ENCODE measurements at regions not wholly inside any gene's neighbourhood (a gene's known extent, or its start where the extent isn't known, plus 50 kb on each side); places are given as distances from the start of the nearest gene placed in this dataset.

DNA sequence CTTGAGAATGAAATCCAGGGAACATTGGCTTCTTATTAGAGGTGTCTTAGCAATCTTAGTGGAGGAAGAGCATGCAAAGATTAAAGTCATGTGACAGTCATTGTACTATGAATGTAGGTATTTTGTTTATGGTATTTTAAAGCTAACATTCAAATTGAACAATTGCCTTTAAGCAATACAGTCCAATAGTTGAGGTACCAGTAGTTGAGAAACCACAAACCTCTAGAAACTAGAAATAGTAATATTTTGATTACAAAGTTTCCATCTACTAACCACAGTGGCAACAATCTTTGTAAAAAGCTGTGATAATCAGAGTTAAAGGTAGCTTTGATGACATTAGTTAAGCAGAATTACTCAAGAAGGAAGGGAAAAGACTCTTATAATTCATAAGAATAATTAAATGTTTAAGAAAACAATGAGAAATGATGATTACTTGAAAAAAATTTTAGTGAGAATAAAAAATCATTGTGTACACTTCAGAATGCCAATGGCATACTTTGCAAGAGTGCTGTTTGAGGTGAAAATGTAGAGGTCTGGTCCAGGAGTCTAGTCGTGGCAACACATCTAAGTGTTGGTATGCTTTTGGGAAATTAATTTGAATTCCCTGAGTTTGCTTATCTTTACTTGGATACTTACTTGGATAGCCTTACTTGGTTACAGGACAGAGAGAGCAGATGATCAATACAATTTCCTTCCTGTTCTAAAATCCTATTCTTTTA, 104.9 kb upstream of the PTGFR start:
- DNase-seq (ENCODE audit: low read depth, low spot score), result no peak
- Histone ChIP-seq H3K4me3 (ENCODE audit: insufficient read length, low read depth) (no peak overlapping the region), H3K9ac (ENCODE audit: insufficient read length, low read depth) (no peak overlapping the region), H3K4me1 (ENCODE audit: insufficient read depth, insufficient read length) (no peaks in the 10 kb centered on the region), H3K27me3 (ENCODE audit: insufficient read depth, insufficient read length) (no peaks in the 10 kb centered on the region), H3K9me3 (ENCODE audit: insufficient read depth, low read length) (no peaks in the 10 kb centered on the region), H3K36me3 (ENCODE audit: insufficient read depth, insufficient read length, low read length) (no peaks in the 10 kb centered on the region)
- TF ChIP-seq YY1 (IDR thresholded peaks at IDR 0.05; ENCODE audit: insufficient read depth, insufficient read length), result no peak
- TF ChIP-seq ZNF274 (IDR thresholded peaks at IDR 0.05; ENCODE audit: low read depth, low read length), result no peak
- TF ChIP-seq SUZ12 (IDR thresholded peaks at IDR 0.05; ENCODE audit: extremely low read depth, insufficient read depth, insufficient read length), result no peak

- no peak for TF ChIP-seq SUZ12 (IDR thresholded peaks at IDR 0.05; ENCODE audit: extremely low read depth, insufficient read depth, insufficient read length)
- TF ChIP-seq YY1 (IDR thresholded peaks at IDR 0.05; ENCODE audit: insufficient read depth, insufficient read length), result no peak
- TF ChIP-seq ZNF274 (IDR thresholded peaks at IDR 0.05; ENCODE audit: low read depth, low read length), result no peak
- H3K4me1 ChIP-seq (ENCODE audit: insufficient read depth, insufficient read length), result no peaks in the 10 kb centered on the region
- no peaks in the 10 kb centered on the region for H3K36me3 ChIP-seq (ENCODE audit: insufficient read depth, insufficient read length, low read length)
Observed at GRCh38 chr1:78387201-78387600, 103.6 kb upstream of the PTGFR start.

DNA sequence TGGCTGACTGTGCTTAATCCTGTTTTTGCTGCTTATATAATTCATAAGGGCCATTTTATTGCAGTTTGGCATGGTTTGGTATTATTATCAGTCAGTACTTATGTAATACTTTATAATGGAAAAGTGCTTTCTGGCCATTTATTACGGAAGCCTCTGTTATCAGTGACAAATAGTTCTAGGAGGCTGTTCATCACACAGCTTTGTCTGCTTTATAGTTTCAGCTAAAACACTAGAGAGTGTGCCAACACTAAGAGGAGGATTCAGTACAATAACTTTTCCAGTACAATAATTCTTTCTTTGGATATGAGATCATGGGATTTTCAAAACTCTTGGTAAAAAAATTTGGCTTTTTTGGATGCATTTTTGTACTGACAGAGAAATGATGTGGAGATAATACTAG, 102.9 kb upstream of the PTGFR start:
- TF ChIP-seq YY1 (IDR thresholded peaks at IDR 0.05; ENCODE audit: insufficient read depth, insufficient read length), result no peak
- no peak for TF ChIP-seq ZNF274 (IDR thresholded peaks at IDR 0.05; ENCODE audit: low read depth, low read length)
- TF ChIP-seq SUZ12 (IDR thresholded peaks at IDR 0.05; ENCODE audit: extremely low read depth, insufficient read depth, insufficient read length), result no peak
- no peak for DNase-seq (ENCODE audit: low read depth, low spot score)
- H3K9me3 ChIP-seq (ENCODE audit: insufficient read depth, low read length), result no peaks in the 10 kb centered on the region
- H3K9ac ChIP-seq (ENCODE audit: insufficient read length, low read depth), result no peak overlapping the region
- H3K27me3 ChIP-seq (ENCODE audit: insufficient read depth, insufficient read length), result no peaks in the 10 kb centered on the region
- no peaks in the 10 kb centered on the region for H3K36me3 ChIP-seq (ENCODE audit: insufficient read depth, insufficient read length, low read length)
- no peaks in the 10 kb centered on the region for H3K4me1 ChIP-seq (ENCODE audit: insufficient read depth, insufficient read length)
- no peak overlapping the region for H3K4me3 ChIP-seq (ENCODE audit: insufficient read length, low read depth)

More at GRCh38 chr1:78387201-78387600, 103.6 kb upstream of the PTGFR start:
- Histone ChIP-seq H3K27me3 (ENCODE audit: insufficient read depth, insufficient read length) (no peaks in the 10 kb centered on the region), H3K4me3 (ENCODE audit: insufficient read length, low read depth) (no peak overlapping the region), H3K9ac (ENCODE audit: insufficient read length, low read depth) (no peak overlapping the region), H3K9me3 (ENCODE audit: insufficient read depth, low read length) (no peaks in the 10 kb centered on the region)
- DNase-seq (ENCODE audit: low read depth, low spot score), result no peak

DNA sequence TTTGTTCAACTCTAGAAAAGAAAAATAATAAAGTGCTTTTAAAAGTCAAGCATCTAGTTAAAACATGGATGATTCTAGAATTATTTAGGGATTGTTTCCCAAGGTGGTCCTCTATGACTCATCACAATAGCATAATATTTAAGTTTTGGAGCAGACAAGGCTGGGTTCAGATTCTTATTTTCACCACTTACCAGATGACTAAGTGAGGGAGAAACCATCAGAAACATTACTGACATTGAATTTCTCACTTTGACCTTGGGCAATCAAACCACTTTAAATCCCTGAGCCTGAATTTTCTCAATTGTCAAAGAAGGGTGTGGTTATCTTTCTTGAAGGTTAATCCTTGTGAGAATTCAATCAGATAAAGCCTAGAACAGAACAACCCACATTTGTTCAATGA, 102.5 kb upstream of the PTGFR start:
- TF ChIP-seq YY1 (IDR thresholded peaks at IDR 0.05; ENCODE audit: insufficient read depth, insufficient read length) (no peak), SUZ12 (IDR thresholded peaks at IDR 0.05; ENCODE audit: extremely low read depth, insufficient read depth, insufficient read length) (no peak), ZNF274 (IDR thresholded peaks at IDR 0.05; ENCODE audit: low read depth, low read length) (no peak)
- Histone ChIP-seq H3K36me3 (ENCODE audit: insufficient read depth, insufficient read length, low read length) (no peaks in the 10 kb centered on the region), H3K9me3 (ENCODE audit: insufficient read depth, low read length) (no peaks in the 10 kb centered on the region), H3K4me1 (ENCODE audit: insufficient read depth, insufficient read length) (no peaks in the 10 kb centered on the region), H3K9ac (ENCODE audit: insufficient read length, low read depth) (no peak overlapping the region), H3K4me3 (ENCODE audit: insufficient read length, low read depth) (no peak overlapping the region), H3K27me3 (ENCODE audit: insufficient read depth, insufficient read length) (no peaks in the 10 kb centered on the region)
- no peak for DNase-seq (ENCODE audit: low read depth, low spot score)

GRCh38 chr1:78401148-78401547, 89.6 kb upstream of the PTGFR start:
- Histone ChIP-seq H3K27me3 (ENCODE audit: insufficient read depth, insufficient read length) (no peaks in the 10 kb centered on the region), H3K36me3 (ENCODE audit: insufficient read depth, insufficient read length, low read length) (no peaks in the 10 kb centered on the region), H3K4me1 (ENCODE audit: insufficient read depth, insufficient read length) (no peaks in the 10 kb centered on the region), H3K9me3 (ENCODE audit: insufficient read depth, low read length) (no peaks in the 10 kb centered on the region), H3K4me3 (ENCODE audit: insufficient read length, low read depth) (no peak overlapping the region), H3K9ac (ENCODE audit: insufficient read length, low read depth) (no peak overlapping the region)
- TF ChIP-seq SUZ12 (IDR thresholded peaks at IDR 0.05; ENCODE audit: extremely low read depth, insufficient read depth, insufficient read length), result no peak
- TF ChIP-seq ZNF274 (IDR thresholded peaks at IDR 0.05; ENCODE audit: low read depth, low read length), result no peak
- no peak for TF ChIP-seq YY1 (IDR thresholded peaks at IDR 0.05; ENCODE audit: insufficient read depth, insufficient read length)
- DNase-seq (ENCODE audit: low read depth, low spot score), result no peak

DNA sequence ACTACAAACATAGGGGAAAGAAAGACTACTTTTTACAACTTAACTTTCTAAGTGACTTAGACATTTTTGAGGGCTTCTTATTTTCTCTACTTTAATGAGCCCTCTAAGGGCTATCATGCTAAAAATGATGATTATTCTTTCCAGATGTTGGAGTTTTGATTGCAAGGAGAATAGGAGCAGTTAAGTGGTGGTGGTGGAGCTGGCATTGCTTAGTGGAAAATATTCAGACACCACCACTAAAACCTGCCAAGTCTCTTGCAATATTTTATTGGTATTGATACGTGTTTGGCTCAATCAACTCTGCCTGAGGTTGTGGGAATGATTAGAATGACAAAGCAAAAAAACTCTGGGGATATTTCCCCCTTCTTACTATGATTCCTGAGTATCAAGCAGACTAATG, 82.6 kb upstream of the PTGFR start:
- no peaks in the 10 kb centered on the region for H3K27me3 ChIP-seq (ENCODE audit: insufficient read depth, insufficient read length)
- no peak overlapping the region for H3K9ac ChIP-seq (ENCODE audit: insufficient read length, low read depth)
- DNase-seq (ENCODE audit: low read depth, low spot score), result no peak
- no peak overlapping the region for H3K4me3 ChIP-seq (ENCODE audit: insufficient read length, low read depth)
- peaks cover 24% of the 10 kb centered on the region; the same call in 1 of the 2 replicates for H3K9me3 ChIP-seq (ENCODE audit: insufficient read depth, low read length)
- TF ChIP-seq ZNF274 (IDR thresholded peaks at IDR 0.05; ENCODE audit: low read depth, low read length) (no peak), YY1 (IDR thresholded peaks at IDR 0.05; ENCODE audit: insufficient read depth, insufficient read length) (no peak), SUZ12 (IDR thresholded peaks at IDR 0.05; ENCODE audit: extremely low read depth, insufficient read depth, insufficient read length) (no peak)
- H3K36me3 ChIP-seq (ENCODE audit: insufficient read depth, insufficient read length, low read length), result no peaks in the 10 kb centered on the region
- no peaks in the 10 kb centered on the region for H3K4me1 ChIP-seq (ENCODE audit: insufficient read depth, insufficient read length)

DNA sequence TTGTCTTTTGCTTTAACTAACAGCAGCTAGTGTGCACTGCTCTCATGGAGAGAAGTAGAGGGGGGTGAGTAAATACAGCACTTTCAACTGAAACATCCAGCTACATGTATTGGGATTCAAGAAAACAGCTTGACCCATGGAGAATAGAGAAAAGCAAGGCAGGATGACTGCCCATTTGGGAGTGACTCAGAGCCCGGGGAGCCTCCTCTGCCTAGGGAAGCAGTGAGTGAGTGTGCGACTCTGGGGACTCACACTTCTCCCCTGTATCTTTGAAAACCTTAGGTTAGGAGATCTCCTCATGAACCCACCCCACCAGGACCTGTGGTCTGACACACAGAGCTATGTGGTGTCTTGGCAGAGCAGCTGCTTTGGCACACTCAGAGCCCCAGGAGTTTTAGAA, 82.0 kb upstream of the PTGFR start:
- H3K4me1 ChIP-seq (ENCODE audit: insufficient read depth, insufficient read length), result no peaks in the 10 kb centered on the region
- H3K27me3 ChIP-seq (ENCODE audit: insufficient read depth, insufficient read length), result no peaks in the 10 kb centered on the region
- H3K36me3 ChIP-seq (ENCODE audit: insufficient read depth, insufficient read length, low read length), result no peaks in the 10 kb centered on the region
- DNase-seq (ENCODE audit: low read depth, low spot score), result no peak
- no peak overlapping the region for H3K9ac ChIP-seq (ENCODE audit: insufficient read length, low read depth)
- H3K4me3 ChIP-seq (ENCODE audit: insufficient read length, low read depth), result no peak overlapping the region
- TF ChIP-seq ZNF274 (IDR thresholded peaks at IDR 0.05; ENCODE audit: low read depth, low read length) (no peak), SUZ12 (IDR thresholded peaks at IDR 0.05; ENCODE audit: extremely low read depth, insufficient read depth, insufficient read length) (no peak), YY1 (IDR thresholded peaks at IDR 0.05; ENCODE audit: insufficient read depth, insufficient read length) (no peak)
- peaks cover 24% of the 10 kb centered on the region; the same call in 1 of the 2 replicates for H3K9me3 ChIP-seq (ENCODE audit: insufficient read depth, low read length)
